HG03108 (cell line): ENCODE measurements at regions not wholly inside any gene's neighbourhood (a gene's known extent, or its start where the extent isn't known, plus 50 kb on each side); places are given as distances from the start of the nearest gene placed in this dataset.
"Not testable (repeated sequence)": the region's sequence is repeated elsewhere in the genome, so short reads cannot be mapped to it uniquely, and the experiment has no call there.

Experiments used
- ATAC-seq: cut with Tn5 transposase; IDR thresholded peaks from one replicate; pipeline ENCODE4 v1.9.1; 2021; ENCODE audit warnings: moderate library complexity; ENCODE audit not compliant: unreplicated experiment

- ATAC-seq: not testable (repeated sequence)
Measured at GRCh38 chr4:189551931-189552670, 388.6 kb upstream of the FRG1 start.

DNA sequence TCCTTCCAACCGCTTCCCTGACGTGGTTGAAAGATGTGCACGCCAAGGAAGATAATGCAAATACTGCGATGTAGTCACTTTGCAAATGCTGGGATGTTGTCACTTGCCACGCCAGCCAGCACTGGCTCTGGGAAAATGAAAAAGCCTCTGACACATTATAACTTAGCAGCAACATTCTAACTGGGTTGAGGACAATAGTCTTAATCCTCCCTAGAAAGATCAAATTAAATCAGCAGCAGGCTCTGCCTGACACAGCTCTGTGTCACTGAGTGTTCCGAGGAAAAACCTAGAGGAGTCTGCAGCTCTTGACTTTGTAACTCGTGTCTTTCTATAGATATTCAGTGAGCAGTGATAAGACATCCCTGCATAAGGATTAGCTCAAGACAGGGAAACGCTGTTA, 380.1 kb upstream of the FRG1 start:
- ATAC-seq: not testable (repeated sequence)

GRCh38 chr4:189563751-189564150, 376.9 kb upstream of the FRG1 start:
- ATAC-seq: not testable (repeated sequence)

DNA sequence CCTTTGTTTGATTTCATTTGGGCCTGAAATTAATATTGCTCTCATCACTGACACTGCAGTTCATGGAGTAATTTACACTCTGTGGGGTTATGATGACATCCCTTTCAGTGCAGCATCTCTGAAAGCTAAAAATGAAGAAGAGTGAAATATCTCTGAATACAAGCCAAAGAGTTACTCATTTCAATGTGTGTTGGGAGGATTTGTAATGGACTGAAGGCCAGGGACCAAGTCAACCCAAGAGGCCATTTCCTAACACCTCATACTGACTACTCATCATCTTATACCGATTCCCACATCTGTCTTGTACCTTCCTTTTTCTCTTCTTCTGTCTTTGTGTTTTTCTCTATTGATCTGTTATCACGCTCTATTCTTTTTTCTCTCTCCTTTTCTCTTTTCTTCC, 374.4 kb upstream of the FRG1 start:
- ATAC-seq: not testable (repeated sequence)

- ATAC-seq: not testable (repeated sequence)
Measured at GRCh38 chr4:189566900-189567299, 373.8 kb upstream of the FRG1 start.

DNA sequence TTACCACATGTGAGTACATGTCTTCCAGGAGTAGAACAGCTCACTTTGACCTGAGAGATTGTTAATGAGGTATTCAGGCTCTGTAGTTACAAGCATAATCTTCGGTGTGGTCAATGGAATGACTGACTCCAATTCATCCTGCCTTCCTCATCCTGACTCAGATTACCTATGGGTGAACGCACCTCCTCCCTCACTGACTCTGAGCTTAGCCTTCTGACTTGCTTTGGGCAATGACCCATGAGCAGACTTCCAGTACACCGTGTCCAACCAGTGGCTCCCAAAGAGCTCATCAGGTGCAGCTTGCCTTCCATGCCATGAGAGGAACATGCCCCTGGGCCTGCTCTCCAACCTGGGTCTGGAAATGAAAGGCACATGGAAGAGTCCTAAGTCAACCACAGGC, 361.0 kb upstream of the FRG1 start:
- ATAC-seq: not testable (repeated sequence)

GRCh38 chr4:189586908-189587632, 353.6 kb upstream of the FRG1 start:
- ATAC-seq: not testable (repeated sequence)

DNA sequence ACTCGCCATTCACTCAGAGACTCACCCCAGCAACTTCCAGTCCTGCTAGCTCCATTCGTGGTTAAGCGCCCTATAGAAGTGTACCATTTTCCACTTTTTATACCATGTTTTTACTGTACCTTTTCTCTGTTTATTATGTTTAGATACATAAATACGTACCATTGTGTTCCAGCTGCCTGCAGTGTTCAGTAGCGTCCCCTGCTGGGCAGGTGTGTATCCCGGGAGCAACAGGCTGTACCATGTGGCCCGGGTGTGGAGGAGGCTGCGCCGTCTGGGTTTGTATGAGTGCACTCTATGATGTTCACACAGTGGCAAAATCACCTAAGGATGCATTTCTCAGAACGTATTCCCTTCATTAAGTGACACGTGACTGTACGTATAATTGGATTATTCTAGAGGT, 351.5 kb upstream of the FRG1 start:
- not testable (repeated sequence) for ATAC-seq

GRCh38 chr4:189592890-189593289, 347.8 kb upstream of the FRG1 start:
- no peak for ATAC-seq

GRCh38 chr4:189597341-189597740, 343.3 kb upstream of the FRG1 start:
- ATAC-seq: no peak

- ATAC-seq: no peak
Measured at GRCh38 chr4:189600264-189600663, 340.4 kb upstream of the FRG1 start.

GRCh38 chr4:189600718-189601435, 339.8 kb upstream of the FRG1 start:
- no peak for ATAC-seq

- ATAC-seq: not testable (repeated sequence)
Measured at GRCh38 chr4:189602827-189603226, 337.8 kb upstream of the FRG1 start.

DNA sequence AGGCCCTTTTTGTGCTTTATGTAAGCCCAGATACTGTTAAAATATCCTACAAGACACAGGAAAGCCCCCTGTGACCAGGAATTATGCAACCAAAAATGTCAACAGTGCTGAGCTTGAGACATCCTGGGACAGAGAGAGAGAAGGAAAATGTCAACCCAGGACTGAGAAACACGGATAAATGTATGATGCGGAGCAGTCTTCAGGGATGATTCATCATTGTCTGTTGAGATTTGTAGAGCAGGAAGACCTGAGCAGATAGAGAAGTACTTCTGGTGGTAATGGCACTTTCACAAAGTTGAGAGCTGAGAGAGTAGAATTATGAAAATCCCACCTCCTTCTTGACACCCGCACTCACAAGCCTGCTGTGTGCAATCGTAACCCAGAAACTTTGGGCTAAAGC, 330.1 kb upstream of the FRG1 start:
- not testable (repeated sequence) for ATAC-seq

- ATAC-seq: no peak
Measured at GRCh38 chr4:189613207-189613606, 327.5 kb upstream of the FRG1 start.

DNA sequence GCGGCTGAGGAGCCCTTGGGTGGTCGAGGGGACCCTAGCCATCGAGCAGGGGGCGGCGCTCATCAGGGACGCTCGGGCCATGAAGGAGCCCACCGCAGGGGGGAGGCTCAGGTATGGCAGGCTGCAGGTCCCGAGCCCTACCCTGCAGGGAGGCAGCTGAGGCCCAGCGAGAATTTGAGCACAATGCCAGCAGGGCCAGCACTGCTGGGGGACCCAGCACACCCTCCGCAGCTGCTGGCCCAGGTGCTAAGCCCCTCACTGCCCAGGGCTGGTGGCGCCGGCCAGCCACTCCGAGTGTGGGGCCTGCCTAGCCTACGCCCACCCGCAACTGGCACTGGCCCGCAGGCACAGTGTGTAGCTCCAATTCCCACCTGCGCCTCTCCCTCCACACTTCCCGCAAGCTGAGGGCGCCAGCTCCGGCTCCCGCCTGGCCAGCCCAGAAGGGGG, 325.4 kb upstream of the FRG1 start:
- ATAC-seq: no peak

DNA sequence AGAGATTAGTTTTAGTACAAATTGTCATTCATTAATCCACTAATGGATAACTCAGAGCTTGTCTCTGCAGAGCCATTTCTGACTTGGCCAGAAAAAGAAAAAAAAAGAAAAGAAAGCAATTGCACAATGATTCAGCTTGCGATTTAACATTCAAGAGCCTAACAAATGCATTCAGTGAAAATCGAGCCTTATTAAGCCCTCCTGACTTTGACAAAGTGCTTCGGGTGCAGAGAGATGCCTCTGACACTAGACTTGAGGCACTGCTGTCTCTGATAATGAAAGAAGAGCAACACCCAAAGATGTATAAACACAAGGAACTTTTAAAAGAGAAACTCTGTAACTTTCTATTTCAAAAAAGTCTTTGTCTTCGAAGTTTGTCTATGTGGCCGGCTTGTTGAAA, 322.9 kb upstream of the FRG1 start:
- ATAC-seq: not testable (repeated sequence)

- not testable (repeated sequence) for ATAC-seq
Measured at GRCh38 chr4:189619441-189620250, 321.0 kb upstream of the FRG1 start.

GRCh38 chr4:189622574-189622973, 318.1 kb upstream of the FRG1 start:
- not testable (repeated sequence) for ATAC-seq

DNA sequence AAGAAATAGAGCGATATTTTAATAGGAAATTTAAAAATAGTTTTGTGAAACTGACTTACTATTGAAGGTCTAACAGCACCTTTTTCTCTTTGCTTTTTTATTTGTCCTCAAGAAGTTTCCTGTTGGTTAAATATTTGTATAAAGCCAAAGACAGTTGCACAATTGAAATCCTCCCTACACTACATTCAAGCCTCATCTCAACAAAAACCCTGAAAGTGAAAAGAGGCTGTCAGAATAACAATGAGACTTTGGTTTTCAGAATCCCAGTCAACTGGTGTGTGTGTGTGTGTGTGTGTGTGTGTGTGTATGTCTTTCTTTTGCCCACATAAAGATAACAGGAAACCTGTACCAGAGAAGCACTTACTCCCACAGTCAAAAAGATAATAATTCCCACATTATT, 313.6 kb upstream of the FRG1 start:
- not testable (repeated sequence) for ATAC-seq

- not testable (repeated sequence) for ATAC-seq
Measured at GRCh38 chr4:189629733-189630132, 310.9 kb upstream of the FRG1 start.
